Right cardiac atrium (tissue), 5 donors: ENCODE measurements at regions not wholly inside any gene's neighbourhood (a gene's known extent, or its start where the extent isn't known, plus 50 kb on each side); places are given as distances from the start of the nearest gene placed in this dataset.

Experiments
- ATAC-seq, 2 donors: fragments of 200-7000 bp; cut with Tn5 transposase; one replicate each; pipeline versions ENCODE4 v1.8.0 to v1.9.1; 2020; ENCODE audit warnings: moderate library complexity in 2 of 2, mild to moderate bottlenecking in 1 of 2
- DNase-seq, 3 donors: peaks; one replicate each; pipeline ENCODE4 v3.0.0-alpha.2; 2020
- H3K27ac ChIP-seq: one replicate; pipeline ENCODE4 v1.5.1; 2013; ENCODE audit warnings: mild to moderate bottlenecking, low read length, control low read depth, moderate library complexity
- H3K27me3 ChIP-seq: one replicate; pipeline ENCODE4 v1.6.1; 2013; ENCODE audit not compliant: control insufficient read depth, insufficient read depth
- H3K4me1 ChIP-seq: one replicate; pipeline ENCODE4 v1.6.1; 2013; ENCODE audit warnings: low read length; ENCODE audit not compliant: control insufficient read depth, insufficient read depth
- H3K4me3 ChIP-seq: one replicate; pipeline ENCODE4 v1.5.1; 2013; ENCODE audit warnings: low read length, control low read depth
- H3K9me3 ChIP-seq: one replicate; pipeline ENCODE4 v1.6.1; 2013; ENCODE audit warnings: low read length; ENCODE audit not compliant: control insufficient read depth
- WGBS: extraction: QIAGEN DNeasy Blood & Tissue Kit; methylation state at CpG from one replicate; pipeline ENCODE4 v1.1.7; 2013; 5-methylcytosine and 5-hydroxymethylcytosine counted together
- intact Hi-C, 4 donors: fragments of 100-400 bp; cut with DNase I; formaldehyde crosslinking; loops; one replicate each; pipeline versions ENCODE4 v1.11.0 to v1.14.0; 2022 to 2023
- donor health status: healthy with polysubstance abuse.
- donor health status: DM: no; HTN: yes; CAD: no.
- donor health status: DM: no; HTN: no; CAD: no.
- donor health status: DM: no; HTN: yes; CAD: no; lungs with severe emphysema.
- donor health status: DM: yes; HTN: yes; CAD: no.

DNA sequence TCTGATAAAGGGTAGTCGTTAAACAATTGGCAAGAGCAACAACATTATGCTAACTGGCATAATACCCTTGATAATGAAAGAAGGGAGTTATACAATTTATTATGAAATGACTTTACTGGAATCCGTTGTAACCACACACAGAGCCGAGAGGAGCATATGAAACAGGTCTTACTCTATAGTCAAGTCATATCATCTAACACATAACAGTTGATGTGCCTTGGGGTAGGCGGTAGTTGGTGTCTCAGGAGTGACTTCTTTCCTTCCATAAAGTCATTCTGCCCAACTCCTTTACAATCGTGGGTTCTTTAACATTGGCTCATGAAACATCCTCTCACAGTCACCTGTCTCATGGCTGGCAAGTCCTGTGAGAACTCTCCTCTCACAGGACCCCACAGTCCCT lies 225.2 kb downstream of the LTN1 start:
- Histone ChIP-seq H3K4me3 (no peak overlapping the region), H3K27ac (no peak overlapping the region), H3K27me3 (no peaks in the 10 kb centered on the region), H3K4me1 (peaks cover 4% of the 10 kb centered on the region), H3K9me3 (no peaks in the 10 kb centered on the region)
- DNase-seq (no peak), ATAC-seq (no peak)
- WGBS: 88% methylated on average over 5 of the region's 5 CpGs
- intact Hi-C loops: no loop called here

DNA sequence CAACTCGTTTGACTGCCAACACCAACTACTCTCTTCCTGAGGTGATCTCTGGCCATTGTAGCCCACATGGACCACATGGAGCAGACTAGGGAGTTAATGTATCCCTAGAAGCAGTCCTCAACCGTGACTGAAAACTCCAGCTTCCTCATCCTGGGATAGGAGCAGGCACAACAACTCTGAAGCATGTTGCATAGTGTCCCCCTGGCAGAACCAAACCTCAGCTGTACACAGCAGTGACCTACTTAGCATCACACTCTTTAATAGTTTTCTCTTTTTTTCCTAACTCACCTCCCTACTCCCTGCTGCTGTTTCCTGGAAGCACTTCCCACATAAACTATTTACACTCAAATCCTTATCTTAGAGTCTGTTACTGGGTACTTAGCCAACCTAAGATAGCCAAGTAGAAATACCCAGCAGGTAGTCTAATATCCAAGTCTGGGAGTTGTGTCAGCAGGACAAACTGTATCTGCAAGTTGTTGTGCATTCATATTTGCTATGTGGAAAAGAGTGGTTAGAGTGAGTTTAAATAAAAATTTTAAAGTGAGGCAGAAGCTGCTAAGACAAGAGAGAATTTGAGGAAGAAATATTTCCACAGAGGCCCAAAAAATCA lies 228.8 kb downstream of the LTN1 start:
- H3K27ac ChIP-seq: no peak overlapping the region
- H3K4me1 ChIP-seq: peaks cover 2% of the 10 kb centered on the region
- DNase-seq (no peak), ATAC-seq (peak; percentile 39 to 47)
- no peaks in the 10 kb centered on the region for H3K9me3 ChIP-seq
- no peak overlapping the region for H3K4me3 ChIP-seq
- no peaks in the 10 kb centered on the region for H3K27me3 ChIP-seq
- intact Hi-C loops: no loop called here
- 17% methylated on average over 2 of the region's 2 CpGs for WGBS

DNA sequence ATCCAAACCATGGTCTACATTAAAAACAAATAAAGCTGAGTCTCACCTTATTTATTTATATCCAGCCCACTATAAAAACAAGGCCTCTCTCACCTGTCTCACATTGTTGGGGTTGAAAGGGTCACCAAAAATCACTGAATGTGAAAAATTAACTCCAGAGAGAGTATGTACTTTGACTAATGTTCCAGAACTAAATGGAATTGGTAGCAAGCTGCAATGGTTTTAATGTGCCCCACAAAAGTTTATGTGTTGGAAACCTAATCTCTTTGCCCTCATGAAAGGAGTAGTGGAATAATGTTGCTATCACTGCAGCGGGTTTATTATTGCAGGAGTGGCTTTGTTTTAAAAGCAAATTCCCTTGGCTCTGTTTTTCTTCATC lies 230.3 kb downstream of the LTN1 start:
- DNase-seq (no peak), ATAC-seq (no peak)
- Histone ChIP-seq H3K9me3 (no peaks in the 10 kb centered on the region), H3K4me3 (no peak overlapping the region), H3K27me3 (no peaks in the 10 kb centered on the region), H3K27ac (no peak overlapping the region), H3K4me1 (peaks cover 2% of the 10 kb centered on the region)
- WGBS: 92% methylated on average over 1 of the region's 1 CpG
- intact Hi-C loops: no loop called here

DNA sequence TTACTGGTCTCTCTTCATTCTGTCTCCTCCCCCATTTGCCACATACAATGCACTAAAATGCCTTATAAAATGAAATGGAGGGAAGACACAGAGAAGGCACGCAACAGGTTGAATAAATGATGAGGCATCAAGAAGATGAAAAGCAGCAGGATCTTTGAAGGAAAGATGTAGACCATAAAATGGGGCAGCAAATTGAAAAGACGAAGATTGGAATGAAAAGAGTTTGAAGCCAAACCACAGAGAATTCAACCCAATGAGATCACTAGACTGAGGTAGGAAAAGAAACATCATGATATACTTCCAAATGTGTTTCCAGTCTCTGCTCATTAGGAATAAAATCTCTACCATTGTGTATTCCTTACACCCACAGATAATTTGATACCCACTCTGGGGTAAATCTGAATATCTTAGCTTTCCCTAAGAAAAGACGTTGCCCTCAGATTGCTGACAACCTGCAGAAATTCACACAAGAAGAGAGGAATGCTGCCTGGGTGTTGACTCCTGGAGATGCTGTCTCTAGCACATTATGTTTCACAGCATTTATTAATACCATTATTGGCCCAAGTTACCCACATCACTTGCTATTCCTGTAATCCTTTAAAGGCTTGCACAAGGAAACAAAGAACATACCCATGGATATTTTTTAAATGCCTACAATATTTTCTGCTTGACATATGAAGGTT lies 230.9 kb downstream of the LTN1 start:
- no peak overlapping the region for H3K27ac ChIP-seq
- H3K4me3 ChIP-seq: no peak overlapping the region
- no peak for DNase-seq
- peak in 1 of 2 donors; percentile 30 for ATAC-seq
- WGBS: 52% methylated on average over 3 of the region's 3 CpGs
- no peaks in the 10 kb centered on the region for H3K9me3 ChIP-seq
- H3K27me3 ChIP-seq: no peaks in the 10 kb centered on the region
- intact Hi-C loops: no loop called here
- H3K4me1 ChIP-seq: peaks cover 2% of the 10 kb centered on the region

DNA sequence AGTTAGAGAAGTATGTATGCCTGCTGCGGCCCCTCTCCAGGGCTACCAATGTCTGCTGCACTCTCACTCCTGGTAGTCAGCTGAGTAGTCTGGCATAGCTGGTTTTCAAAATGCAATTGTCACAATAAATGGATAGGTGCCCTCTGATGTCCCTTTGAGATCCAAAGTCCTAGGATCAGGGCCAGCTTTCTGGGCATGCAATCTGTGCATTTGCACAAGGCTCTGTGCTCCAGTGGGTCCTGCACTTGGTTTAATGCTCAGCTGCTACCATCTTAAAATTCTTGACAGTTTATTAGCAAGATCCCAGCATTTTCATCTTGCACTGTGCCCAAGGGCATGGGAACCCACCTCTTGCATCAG lies 233.8 kb downstream of the LTN1 start:
- no peak for DNase-seq
- no peak for ATAC-seq
- Histone ChIP-seq H3K27me3 (no peaks in the 10 kb centered on the region), H3K4me3 (no peak overlapping the region), H3K9me3 (no peaks in the 10 kb centered on the region), H3K27ac (peak overlapping the region; percentile 30), H3K4me1 (peaks cover 14% of the 10 kb centered on the region)
- WGBS: 47% methylated on average over 1 of the region's 1 CpG
- intact Hi-C loops: no loop called here

DNA sequence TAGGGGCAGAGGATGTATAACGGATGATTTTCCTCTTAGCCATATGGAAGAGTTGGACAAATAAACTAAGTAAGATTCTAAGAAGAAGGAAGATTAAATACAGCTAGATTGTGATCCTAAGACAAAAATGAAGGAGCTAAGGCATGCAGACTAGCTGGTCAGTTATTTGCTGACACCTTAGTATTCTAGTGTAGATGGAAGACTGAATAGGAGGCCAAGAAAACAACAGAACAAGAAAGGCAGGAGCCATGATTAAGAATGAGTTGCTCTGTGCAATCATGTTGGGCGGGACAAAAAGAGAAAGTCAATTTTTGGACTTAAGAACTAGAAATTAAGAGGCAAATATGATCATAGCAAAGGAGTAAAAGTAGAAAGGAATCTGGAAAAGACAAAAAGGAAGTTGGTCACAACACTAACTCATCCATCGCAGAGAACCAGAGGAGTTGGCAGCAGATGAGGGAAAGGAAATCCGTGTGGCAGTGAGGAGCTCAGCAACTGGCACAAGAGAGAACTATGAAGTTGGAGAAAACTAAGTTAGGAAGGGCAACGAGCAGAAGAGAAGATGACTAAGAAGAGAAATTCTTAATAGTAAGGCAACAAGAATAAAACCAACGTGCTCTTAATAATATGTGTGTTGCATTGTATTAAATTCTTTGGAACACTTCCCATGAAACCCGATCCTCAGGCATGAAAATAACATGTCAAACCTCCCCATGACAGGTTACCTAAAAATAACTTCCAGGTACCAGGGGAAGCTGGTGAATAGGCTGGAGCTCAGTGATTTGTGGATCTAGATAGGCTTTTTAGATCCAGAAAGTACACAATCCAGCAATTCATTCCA lies 234.4 kb downstream of the LTN1 start:
- Histone ChIP-seq H3K4me3 (no peak overlapping the region), H3K9me3 (no peaks in the 10 kb centered on the region), H3K27me3 (no peaks in the 10 kb centered on the region), H3K27ac (peak overlapping the region; percentile 30), H3K4me1 (peaks cover 11% of the 10 kb centered on the region)
- ATAC-seq (no peak), DNase-seq (no peak)
- intact Hi-C loops: no loop called here
- 55% methylated on average over 7 of the region's 7 CpGs for WGBS

DNA sequence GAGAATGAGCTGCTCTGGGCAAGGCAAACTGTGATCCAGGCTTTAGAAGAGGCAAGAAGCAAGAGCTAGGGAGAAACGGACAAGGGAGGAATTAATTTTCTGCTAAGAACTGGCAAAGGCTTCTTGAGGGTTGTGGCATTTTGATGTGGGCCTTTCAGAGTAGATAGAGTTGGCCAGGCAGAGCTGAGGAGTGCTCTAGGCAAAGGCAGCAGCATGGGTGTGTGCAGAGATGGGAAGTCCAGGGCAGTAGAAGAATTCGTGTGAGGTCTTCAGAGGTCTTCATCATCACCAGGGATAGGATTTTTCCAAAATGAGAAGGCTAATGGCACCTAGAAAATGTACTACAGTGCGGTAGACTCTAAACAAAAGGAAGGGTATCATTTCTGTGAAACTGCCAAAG lies 237.8 kb downstream of the LTN1 start:
- no peaks in the 10 kb centered on the region for H3K27me3 ChIP-seq
- intact Hi-C loops: no loop called here
- H3K9me3 ChIP-seq: no peaks in the 10 kb centered on the region
- peaks cover 11% of the 10 kb centered on the region for H3K4me1 ChIP-seq
- H3K4me3 ChIP-seq: no peak overlapping the region
- WGBS: 51% methylated on average over 3 of the region's 3 CpGs
- peak overlapping the region; percentile 100 for H3K27ac ChIP-seq
- ATAC-seq (peak; percentile 50), DNase-seq (no peak)

DNA sequence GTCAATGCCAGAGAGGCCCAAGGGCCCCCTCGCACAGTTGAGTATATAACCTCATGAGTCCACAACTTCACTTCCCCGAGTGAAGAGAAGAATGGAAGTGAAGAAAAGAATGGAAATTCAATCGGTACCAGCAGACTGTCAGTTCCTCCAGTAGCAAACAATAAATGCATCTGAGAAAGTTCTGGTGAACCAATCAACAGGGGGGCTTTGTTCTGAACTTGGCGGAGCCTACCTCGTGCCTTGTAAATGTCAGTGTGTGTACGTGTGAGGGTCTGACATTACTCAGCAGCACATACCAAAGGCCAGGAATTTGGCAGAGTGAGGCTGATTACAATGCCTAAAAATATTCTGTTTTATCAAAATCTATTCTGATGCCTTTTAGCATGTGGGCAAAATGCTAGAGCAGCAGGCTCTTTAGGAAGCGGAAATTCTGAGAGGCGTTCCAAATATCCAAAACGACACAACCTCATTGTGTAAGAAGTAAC lies 238.5 kb downstream of the LTN1 start:
- H3K27ac ChIP-seq: peak overlapping the region; percentile 81
- DNase-seq (peak; percentile 59 to 75 (median 73)), ATAC-seq (peak; percentile 95 to 97)
- H3K4me3 ChIP-seq: no peak overlapping the region
- 14% methylated on average over 9 of the region's 9 CpGs for WGBS
- H3K27me3 ChIP-seq: no peaks in the 10 kb centered on the region
- no peaks in the 10 kb centered on the region for H3K9me3 ChIP-seq
- intact Hi-C loops: no loop called here
- H3K4me1 ChIP-seq: peaks cover 11% of the 10 kb centered on the region

DNA sequence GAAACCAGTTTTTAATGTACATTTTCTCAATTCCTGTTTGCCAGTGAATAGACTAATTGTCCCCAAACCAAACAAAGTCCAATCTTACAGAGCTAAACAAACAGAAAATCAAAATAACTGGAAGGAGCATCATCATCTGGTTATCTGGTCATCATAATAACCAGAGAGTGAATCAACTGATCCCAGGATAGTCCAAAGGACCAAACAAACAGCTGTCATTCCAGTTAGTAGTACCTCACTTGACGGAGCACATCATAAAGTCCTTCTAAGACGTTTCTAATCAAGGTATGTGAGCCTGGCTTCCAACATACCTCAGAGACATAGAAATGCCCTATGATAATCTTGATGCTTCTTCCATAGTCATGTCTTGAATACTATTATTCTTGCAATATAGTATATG lies 240.5 kb downstream of the LTN1 start:
- no peaks in the 10 kb centered on the region for H3K27me3 ChIP-seq
- no peak overlapping the region for H3K27ac ChIP-seq
- no peaks in the 10 kb centered on the region for H3K9me3 ChIP-seq
- 86% methylated on average over 2 of the region's 2 CpGs for WGBS
- H3K4me3 ChIP-seq: no peak overlapping the region
- peaks cover 11% of the 10 kb centered on the region for H3K4me1 ChIP-seq
- DNase-seq: no peak
- no peak for ATAC-seq
- intact Hi-C loops: no loop called here

DNA sequence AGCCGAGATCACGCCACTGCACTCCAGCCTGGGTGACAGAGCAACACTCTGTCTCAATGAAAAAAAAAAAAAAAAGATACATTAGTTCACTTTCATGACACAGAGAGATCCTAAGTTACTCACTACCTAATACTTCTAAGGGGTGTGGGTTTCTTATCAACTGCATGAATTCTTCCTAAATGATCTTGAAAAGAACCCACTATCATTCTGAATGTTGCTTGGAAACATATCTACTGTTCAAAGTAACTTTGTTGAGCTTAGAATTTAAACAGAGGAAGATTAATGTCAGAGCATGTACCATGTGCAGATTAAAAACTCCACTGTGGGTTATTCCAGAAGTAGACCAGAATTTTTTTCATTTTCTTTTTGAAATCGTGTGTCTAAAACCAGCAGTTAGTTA lies 241.5 kb downstream of the LTN1 start:
- Histone ChIP-seq H3K4me3 (no peak overlapping the region), H3K27me3 (no peaks in the 10 kb centered on the region), H3K27ac (no peak overlapping the region), H3K9me3 (no peaks in the 10 kb centered on the region), H3K4me1 (peaks cover 11% of the 10 kb centered on the region)
- no peak for ATAC-seq
- WGBS: 88% methylated on average over 2 of the region's 3 CpGs
- intact Hi-C loops: no loop called here
- no peak for DNase-seq

DNA sequence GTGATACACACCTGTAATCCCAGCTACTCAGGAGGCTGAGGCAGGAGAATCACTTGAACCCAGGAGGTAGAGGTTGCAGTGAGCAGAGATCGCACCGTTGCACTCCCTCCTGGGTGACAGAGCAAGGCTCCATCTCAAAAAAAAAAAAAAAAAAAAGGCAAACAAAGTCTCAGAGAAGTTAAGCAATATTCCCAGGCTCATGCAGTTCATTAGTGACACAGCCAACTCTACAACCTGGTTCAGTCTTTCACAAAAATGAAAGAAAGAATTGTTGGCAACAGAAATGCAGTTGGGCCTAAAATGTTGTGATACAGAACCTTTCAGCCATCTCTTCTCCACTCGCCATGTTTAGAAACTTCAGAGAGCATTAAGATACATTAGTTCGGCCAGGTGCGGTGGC lies 242.1 kb downstream of the LTN1 start:
- 98% methylated on average over 5 of the region's 5 CpGs for WGBS
- H3K4me1 ChIP-seq: peaks cover 8% of the 10 kb centered on the region

More for the DNA sequence above, 242.1 kb downstream of the LTN1 start:
- H3K4me3 ChIP-seq: no peak overlapping the region
- no peaks in the 10 kb centered on the region for H3K9me3 ChIP-seq
- no peak for DNase-seq
- peak overlapping the region; percentile 40 for H3K27ac ChIP-seq
- intact Hi-C loops: no loop called here
- no peaks in the 10 kb centered on the region for H3K27me3 ChIP-seq
- ATAC-seq: no peak
